Natural killer cell (primary cell): ENCODE measurements at regions not wholly inside any gene's neighbourhood (a gene's known extent, or its start where the extent isn't known, plus 50 kb on each side); places are given as distances from the start of the nearest gene placed in this dataset.

ENCODE experiments used
- ATAC-seq, 3 donors: fragments of 150-1000 bp in 2 of 3; fragments of 200-7000 bp in 1 of 3; cut with Tn5 transposase; 1 replicate in 1 of 3; 2 replicates in 2 of 3; pipeline ENCODE4 v1.10.0; 2021; ENCODE audit warnings: mild to moderate bottlenecking in 2 of 3, moderate library complexity in 2 of 3
- DNase-seq, 2 donors: peaks; one replicate each; pipeline versions ENCODE4 v3.0.0 to v3.0.0-alpha.2; 2013 to 2021; ENCODE audit warnings: mixed read lengths in 1 of 2
- H3K27ac ChIP-seq: one replicate; pipeline ENCODE4 v1.5.1; 2013; ENCODE audit warnings: mild to moderate bottlenecking, low read length
- H3K27me3 ChIP-seq: one replicate; pipeline ENCODE4 v1.6.1; 2013; ENCODE audit warnings: low read length; ENCODE audit not compliant: control insufficient read depth, insufficient read depth
- H3K36me3 ChIP-seq: one replicate; pipeline ENCODE4 v1.6.1; 2013; ENCODE audit warnings: low read length; ENCODE audit not compliant: control insufficient read depth, insufficient read depth
- H3K4me1 ChIP-seq: one replicate; pipeline ENCODE4 v1.6.1; 2013; ENCODE audit warnings: low read length; ENCODE audit not compliant: control insufficient read depth, insufficient read depth
- H3K4me3 ChIP-seq: one replicate; pipeline ENCODE4 v1.5.1; 2013; ENCODE audit warnings: low read length
- H3K9me3 ChIP-seq: one replicate; pipeline ENCODE4 v1.6.1; 2013; ENCODE audit warnings: low read length; ENCODE audit not compliant: control insufficient read depth, insufficient read depth
- H3K27ac Mint-ChIP-seq, 2 donors: one replicate each; pipeline ENCODE4 v1.8.0; 2022; ENCODE audit warnings: mild to moderate bottlenecking in 2 of 2, mixed read lengths in 2 of 2, moderate library complexity in 1 of 2
- H3K27me3 Mint-ChIP-seq, 2 donors: one replicate each; pipeline ENCODE4 v1.8.0; 2022; ENCODE audit warnings: low read depth in 2 of 2, mixed read lengths in 2 of 2
- H3K36me3 Mint-ChIP-seq: one replicate; pipeline ENCODE4 v1.8.0; 2022; ENCODE audit warnings: mixed read lengths
- H3K4me1 Mint-ChIP-seq, 2 donors: one replicate each; pipeline ENCODE4 v1.8.0; 2022; ENCODE audit warnings: mixed read lengths in 2 of 2
- H3K4me3 Mint-ChIP-seq: one replicate; pipeline ENCODE4 v1.8.0; 2022; ENCODE audit warnings: mild to moderate bottlenecking, moderate library complexity, mixed read lengths
- H3K9me3 Mint-ChIP-seq, 2 donors: one replicate each; pipeline ENCODE4 v1.8.0; 2022; ENCODE audit warnings: mixed read lengths in 2 of 2
- WGBS: methylation state at CpG from one replicate; pipeline ENCODE4 v1.1.7; 2013; ENCODE audit warnings: missing lambda C conversion rate; ENCODE audit not compliant: insufficient coverage; 5-methylcytosine and 5-hydroxymethylcytosine counted together
- intact Hi-C: fragments of 100-400 bp; cut with micrococcal nuclease; formaldehyde crosslinking; loops from one replicate; pipeline ENCODE4 v1.14.2; 2022
- TF ChIP-seq, protein P1 (sequence below): fragments of 200-600 bp; IDR thresholded peaks from one replicate; pipeline ENCODE4 v1.8.0; 2022; ENCODE audit warnings: antibody characterized with exemption

DNA sequence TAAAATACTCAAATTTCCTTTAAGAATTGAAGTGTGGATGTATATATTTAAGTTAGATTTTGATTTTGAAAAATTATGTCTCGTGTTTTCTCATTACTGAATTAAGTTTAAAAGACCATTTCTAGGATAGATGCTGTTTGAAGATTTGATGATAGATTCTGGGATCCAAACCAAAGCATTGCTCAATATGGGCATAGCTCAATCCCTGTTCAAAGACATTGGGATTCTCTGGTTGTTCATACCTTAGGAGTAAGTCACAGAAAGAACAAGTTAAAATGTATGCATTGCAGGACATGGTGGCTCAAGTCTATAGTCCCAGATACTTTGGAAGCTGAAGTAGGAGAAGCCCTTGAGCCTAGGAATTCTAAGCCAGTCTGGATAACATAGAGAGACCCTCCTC is 622.3 kb downstream of the ADCYAP1 start:
- H3K27me3 Mint-ChIP-seq = no peaks in the 10 kb centered on the region
- Histone ChIP-seq H3K9me3 (no peaks in the 10 kb centered on the region), H3K4me1 (no peaks in the 10 kb centered on the region), H3K4me3 (no peak overlapping the region), H3K27ac (no peak overlapping the region), H3K36me3 (no peaks in the 10 kb centered on the region), H3K27me3 (no peaks in the 10 kb centered on the region)
- intact Hi-C loops = no loop called here
- no peak for ATAC-seq
- no peak for DNase-seq
- 91% methylated on average over 1 of the region's 1 CpG for WGBS
- no peak overlapping the region for H3K4me3 Mint-ChIP-seq
- no peaks in the 10 kb centered on the region for H3K36me3 Mint-ChIP-seq
- no peaks in the 10 kb centered on the region for H3K4me1 Mint-ChIP-seq
- no peak overlapping the region for H3K27ac Mint-ChIP-seq
- TF ChIP-seq, protein P1, sequence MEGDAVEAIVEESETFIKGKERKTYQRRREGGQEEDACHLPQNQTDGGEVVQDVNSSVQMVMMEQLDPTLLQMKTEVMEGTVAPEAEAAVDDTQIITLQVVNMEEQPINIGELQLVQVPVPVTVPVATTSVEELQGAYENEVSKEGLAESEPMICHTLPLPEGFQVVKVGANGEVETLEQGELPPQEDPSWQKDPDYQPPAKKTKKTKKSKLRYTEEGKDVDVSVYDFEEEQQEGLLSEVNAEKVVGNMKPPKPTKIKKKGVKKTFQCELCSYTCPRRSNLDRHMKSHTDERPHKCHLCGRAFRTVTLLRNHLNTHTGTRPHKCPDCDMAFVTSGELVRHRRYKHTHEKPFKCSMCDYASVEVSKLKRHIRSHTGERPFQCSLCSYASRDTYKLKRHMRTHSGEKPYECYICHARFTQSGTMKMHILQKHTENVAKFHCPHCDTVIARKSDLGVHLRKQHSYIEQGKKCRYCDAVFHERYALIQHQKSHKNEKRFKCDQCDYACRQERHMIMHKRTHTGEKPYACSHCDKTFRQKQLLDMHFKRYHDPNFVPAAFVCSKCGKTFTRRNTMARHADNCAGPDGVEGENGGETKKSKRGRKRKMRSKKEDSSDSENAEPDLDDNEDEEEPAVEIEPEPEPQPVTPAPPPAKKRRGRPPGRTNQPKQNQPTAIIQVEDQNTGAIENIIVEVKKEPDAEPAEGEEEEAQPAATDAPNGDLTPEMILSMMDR = no peak
- peaks cover 8 to 21% of the 10 kb centered on the region in 2 donors for H3K9me3 Mint-ChIP-seq

- ATAC-seq (no peak), DNase-seq (no peak)
- no peaks in the 10 kb centered on the region for H3K36me3 ChIP-seq
- H3K36me3 Mint-ChIP-seq = no peaks in the 10 kb centered on the region
- no peak overlapping the region for H3K27ac Mint-ChIP-seq
- H3K4me3 Mint-ChIP-seq = no peak overlapping the region
- no peaks in the 10 kb centered on the region for H3K4me1 Mint-ChIP-seq
- WGBS = 76% methylated on average over 3 of the region's 3 CpGs
- no peaks in the 10 kb centered on the region for H3K4me1 ChIP-seq
- H3K27me3 Mint-ChIP-seq = no peaks in the 10 kb centered on the region
- peaks cover 11 to 19% of the 10 kb centered on the region in 2 donors for H3K9me3 Mint-ChIP-seq
- TF ChIP-seq, protein P1 = no peak
- no peak overlapping the region for H3K27ac ChIP-seq
- intact Hi-C loops = no loop called here
- H3K4me3 ChIP-seq = no peak overlapping the region
- H3K27me3 ChIP-seq = no peaks in the 10 kb centered on the region
- no peaks in the 10 kb centered on the region for H3K9me3 ChIP-seq
Observed at GRCh38 chr18:1527805-1528204, 623.1 kb downstream of the ADCYAP1 start.

- Mint-ChIP-seq H3K27ac (no peak overlapping the region), H3K4me3 (no peak overlapping the region), H3K9me3 (peaks cover 9 to 19% of the 10 kb centered on the region in 2 donors), H3K27me3 (no peaks in the 10 kb centered on the region), H3K4me1 (no peaks in the 10 kb centered on the region), H3K36me3 (no peaks in the 10 kb centered on the region)
- Histone ChIP-seq H3K36me3 (no peaks in the 10 kb centered on the region), H3K27ac (no peak overlapping the region), H3K4me3 (no peak overlapping the region), H3K9me3 (no peaks in the 10 kb centered on the region), H3K4me1 (no peaks in the 10 kb centered on the region), H3K27me3 (no peaks in the 10 kb centered on the region)
- WGBS = 75% methylated on average over 1 of the region's 1 CpG
- TF ChIP-seq, protein P1 = no peak
- intact Hi-C loops = no loop called here
- DNase-seq = no peak
- ATAC-seq = no peak
Observed at GRCh38 chr18:1528447-1528846, 623.8 kb downstream of the ADCYAP1 start.

GRCh38 chr18:1528964-1529509 is 624.4 kb downstream of the ADCYAP1 start:
- H3K4me3 Mint-ChIP-seq = no peak overlapping the region
- H3K4me1 ChIP-seq = no peaks in the 10 kb centered on the region
- no peaks in the 10 kb centered on the region for H3K4me1 Mint-ChIP-seq
- TF ChIP-seq, protein P1 = no peak
- H3K9me3 Mint-ChIP-seq = peaks cover 9 to 19% of the 10 kb centered on the region in 2 donors
- H3K36me3 Mint-ChIP-seq = no peaks in the 10 kb centered on the region
- intact Hi-C loops = no loop called here
- H3K36me3 ChIP-seq = no peaks in the 10 kb centered on the region
- 82% methylated on average over 1 of the region's 2 CpGs for WGBS
- no peak for DNase-seq
- H3K27me3 Mint-ChIP-seq = no peaks in the 10 kb centered on the region
- H3K4me3 ChIP-seq = no peak overlapping the region
- ATAC-seq = no peak
- no peaks in the 10 kb centered on the region for H3K9me3 ChIP-seq
- no peaks in the 10 kb centered on the region for H3K27me3 ChIP-seq
- H3K27ac Mint-ChIP-seq = no peak overlapping the region
- no peak overlapping the region for H3K27ac ChIP-seq
